ENCODE measurements at regions not wholly inside any gene's neighbourhood (a gene's known extent, or its start where the extent isn't known, plus 50 kb on each side); places are given as distances from the start of the nearest gene placed in this dataset.

DNA sequence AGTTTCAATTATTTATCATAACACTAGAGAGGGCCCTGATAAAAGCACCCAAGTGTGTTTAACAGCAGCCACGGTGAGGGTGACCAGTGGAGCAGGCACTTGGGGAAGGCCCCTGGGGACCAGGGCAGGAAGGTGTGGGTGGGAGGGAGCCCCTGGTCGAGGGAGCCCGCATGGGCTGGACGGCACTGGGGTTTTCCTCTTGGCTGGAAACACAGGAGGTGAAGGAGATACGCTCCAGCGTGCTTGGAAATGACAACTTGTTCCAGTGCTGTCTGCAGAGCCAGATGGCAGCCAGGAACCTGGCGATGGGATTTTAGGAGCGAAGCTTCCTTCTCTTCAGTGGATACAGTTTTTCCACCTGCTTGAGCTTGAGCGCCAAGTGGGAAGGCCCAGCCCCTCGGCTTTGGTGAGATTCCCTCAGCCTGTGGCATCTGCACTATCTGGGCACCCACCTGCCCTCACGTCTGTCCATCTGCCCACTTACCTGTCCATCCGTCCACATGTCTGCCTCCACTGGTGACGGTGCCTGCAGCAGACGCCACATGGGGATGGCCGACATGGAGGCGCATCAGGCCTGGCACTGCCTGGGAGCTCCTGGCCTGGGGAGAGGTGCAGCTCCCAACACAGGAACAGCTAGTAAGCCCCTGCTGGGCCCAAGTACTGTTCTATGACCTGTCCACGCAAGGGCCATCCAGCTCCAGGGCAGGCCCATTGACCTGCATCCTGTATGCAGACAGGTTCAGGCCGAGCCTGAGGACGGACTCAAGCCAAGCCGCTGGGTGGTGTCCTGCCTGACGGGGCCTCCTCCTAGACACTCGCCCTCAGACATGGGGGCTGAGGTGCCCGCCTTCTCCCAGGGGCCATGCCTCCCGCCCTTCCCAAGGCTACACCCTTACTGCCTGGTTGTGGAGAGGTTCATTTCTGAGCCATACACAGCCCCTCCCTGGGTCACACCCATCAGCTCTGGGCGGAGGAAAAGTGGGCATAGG, 192.2 kb upstream of the C14orf180 start:
- no peak for DNase-seq (ENCODE audit: low spot score)

DNA sequence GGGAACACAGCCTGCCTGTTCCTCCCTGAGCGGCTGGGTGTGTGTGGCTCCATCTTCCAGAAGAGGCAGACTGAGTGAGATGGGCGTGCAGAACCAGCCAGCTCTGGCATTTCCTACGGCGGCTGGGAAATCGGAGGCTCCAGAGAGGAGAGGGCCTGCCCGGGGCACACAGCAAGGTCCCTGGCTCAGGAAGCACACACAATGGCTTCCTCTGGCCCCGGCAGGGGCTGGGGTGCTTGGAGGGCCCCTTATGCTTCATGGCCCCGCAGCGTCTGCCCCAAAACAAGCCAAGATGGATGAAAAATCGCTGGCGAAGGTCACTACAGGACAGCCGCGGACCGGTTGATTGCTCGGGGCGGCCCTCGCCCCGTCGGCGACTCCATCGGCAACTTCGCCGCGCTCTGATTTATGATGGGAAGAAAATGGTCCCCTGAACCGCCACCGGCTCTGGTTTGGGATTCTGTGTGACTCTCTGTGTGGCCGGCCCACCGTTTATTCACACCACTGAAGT, 191.5 kb upstream of the C14orf180 start:
- DNase-seq (ENCODE audit: low spot score) = no peak

DNA sequence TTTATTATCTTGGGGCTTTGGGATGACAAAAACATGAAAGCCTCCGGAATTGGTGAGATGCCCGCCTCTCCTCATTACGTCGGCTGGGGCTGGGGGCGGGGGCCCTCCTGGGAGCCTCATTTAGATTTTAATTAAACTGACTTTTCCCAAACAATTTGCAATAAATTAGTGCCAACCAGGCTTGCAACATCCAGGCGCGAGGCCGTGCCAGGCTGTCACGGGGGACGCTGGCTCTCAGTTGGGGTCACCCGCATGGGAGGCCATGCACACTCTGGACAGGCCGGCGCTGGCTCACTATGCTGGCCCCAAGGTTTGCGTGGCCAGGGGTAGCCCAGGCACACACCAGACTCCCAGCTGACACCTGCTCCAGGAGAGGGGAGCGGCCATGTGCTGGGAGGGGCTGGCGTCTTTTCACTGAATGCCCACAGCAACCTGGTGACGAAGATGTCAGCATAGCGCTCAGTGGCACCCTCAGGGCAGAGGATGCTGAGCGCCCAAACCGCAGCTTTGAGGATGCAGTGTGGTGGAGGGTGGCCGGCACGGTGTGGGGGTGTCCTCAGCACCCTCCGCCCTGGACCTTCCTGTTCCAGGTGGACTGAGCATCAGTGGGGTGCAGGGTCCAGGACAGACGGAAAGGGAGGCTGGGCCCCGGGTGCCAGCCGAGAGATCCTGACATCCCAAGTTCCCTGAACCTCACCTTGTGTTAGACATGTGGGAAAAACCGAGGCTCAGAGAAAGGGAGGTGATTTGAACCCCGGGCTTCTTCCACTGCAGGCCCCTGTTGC, 190.8 kb upstream of the C14orf180 start:
- DNase-seq (ENCODE audit: low spot score) = no peak

DNA sequence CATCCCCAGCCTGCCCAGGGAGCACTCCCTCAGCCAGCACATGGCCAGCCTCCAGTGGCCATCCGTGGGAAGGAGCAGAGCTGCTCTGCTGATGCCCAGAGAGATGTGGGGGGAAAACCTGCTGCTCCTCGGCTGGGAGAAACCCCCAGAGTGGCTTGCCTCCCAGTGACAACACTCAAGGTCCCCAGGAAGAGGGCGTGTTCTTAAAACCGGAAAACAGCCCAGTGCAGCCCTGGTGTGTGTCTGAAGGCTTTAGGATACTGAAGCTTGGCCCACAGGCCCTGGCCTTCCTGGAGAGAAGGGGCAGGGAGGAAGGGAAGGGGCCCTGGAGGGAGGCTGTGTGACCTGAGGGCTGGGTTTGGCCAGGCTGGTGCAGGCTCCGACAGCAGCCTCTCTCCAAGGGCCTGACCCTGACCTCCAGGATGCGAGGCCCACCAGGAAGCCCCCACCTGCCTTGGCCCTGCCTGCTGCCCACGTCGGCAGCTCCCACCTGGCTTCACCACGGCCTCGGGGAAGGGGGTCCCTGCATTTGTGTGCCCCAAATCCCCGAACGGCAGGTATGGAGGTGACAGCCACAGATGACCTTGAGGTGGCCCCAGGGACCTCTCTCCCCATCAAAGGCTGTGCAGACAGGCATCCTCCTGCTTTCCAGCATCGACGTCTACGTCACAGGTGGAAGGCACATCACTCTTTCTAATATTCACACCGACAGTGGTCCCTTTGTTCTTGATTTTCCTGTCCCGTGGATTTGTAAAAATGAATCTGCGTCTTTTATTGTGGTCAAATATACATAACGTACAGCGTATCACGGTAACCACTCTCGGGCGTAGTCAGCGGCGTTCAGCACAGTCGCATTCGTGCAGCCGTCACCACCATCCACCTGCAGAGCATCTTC, 190.0 kb upstream of the C14orf180 start:
- peak; percentile 34 for DNase-seq (ENCODE audit: low spot score)

GRCh38 chr14:104390221-104390931, 189.2 kb upstream of the C14orf180 start:
- no peak for DNase-seq (ENCODE audit: low spot score)

- DNase-seq (ENCODE audit: low spot score) = no peak
Observed at GRCh38 chr14:104390941-104391901, 188.3 kb upstream of the C14orf180 start.

GRCh38 chr14:104392001-104392395, 187.6 kb upstream of the C14orf180 start:
- DNase-seq (ENCODE audit: low spot score) = no peak

DNA sequence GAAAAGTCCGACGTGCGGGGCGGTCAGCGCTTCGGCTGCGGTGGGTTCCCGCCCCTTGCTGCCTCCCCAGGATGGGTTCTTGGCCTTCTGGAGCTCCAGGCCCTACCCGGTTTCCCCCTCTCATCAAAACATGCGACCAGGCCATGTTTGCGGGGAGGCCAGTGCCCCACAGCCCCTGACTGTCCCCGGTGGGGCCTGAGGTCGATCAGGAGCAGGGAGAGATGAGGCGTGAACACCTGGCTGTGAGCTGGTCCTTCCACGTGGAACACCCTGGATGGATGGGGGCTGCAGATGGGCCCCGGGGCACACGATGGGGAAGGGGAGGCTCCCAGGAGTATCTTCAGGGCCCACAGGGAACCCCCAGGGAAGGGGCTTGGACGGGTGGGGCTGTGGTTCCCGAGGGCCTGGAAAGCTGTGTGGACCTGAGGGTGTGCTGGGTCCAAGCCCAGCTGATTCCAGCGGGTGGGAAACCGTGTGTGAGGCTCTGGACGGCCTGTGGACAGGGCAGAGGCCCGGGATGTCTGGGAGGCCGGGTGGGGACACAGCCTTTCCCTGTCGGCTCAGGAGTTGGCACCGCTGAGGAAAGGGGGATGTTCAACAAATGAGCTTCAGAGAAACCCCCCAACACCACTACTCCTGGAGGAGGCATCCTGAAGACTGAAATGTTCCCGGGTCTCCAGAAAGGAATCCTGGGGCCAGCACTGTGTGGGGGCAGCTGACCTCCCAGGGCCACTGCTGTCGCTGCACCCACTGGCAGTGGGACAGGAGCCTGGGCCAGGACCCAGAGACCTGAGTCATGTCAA, 187.0 kb upstream of the C14orf180 start:
- no peak for DNase-seq (ENCODE audit: low spot score)

- no peak for DNase-seq (ENCODE audit: low spot score)
Observed at GRCh38 chr14:104393199-104393897, 186.2 kb upstream of the C14orf180 start.

GRCh38 chr14:104393898-104394381, 185.6 kb upstream of the C14orf180 start:
- DNase-seq (ENCODE audit: low spot score) = no peak

DNA sequence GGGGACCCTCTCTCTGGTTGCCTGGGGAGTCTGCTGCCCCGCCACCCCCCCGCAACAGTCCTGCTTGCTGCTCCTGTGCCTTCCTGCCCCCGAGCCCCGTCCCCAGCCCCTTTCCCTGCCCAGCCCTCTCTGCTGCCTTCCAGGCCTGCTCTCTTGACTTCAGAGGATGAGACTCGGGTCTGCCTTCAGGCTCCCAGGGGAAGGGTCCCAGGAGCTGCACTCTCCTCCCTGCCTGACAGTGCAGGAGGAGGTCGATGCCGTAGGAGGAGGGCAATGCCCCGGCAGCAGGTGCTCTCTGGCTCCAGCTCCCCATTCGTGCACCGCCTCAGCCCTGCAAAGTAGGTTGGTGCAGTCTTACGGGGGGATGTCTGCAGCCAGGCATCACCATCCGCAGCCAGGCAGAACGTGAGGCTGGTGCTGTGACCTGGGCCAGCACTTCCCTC, 185.1 kb upstream of the C14orf180 start:
- DNase-seq (ENCODE audit: low spot score) = no peak

DNA sequence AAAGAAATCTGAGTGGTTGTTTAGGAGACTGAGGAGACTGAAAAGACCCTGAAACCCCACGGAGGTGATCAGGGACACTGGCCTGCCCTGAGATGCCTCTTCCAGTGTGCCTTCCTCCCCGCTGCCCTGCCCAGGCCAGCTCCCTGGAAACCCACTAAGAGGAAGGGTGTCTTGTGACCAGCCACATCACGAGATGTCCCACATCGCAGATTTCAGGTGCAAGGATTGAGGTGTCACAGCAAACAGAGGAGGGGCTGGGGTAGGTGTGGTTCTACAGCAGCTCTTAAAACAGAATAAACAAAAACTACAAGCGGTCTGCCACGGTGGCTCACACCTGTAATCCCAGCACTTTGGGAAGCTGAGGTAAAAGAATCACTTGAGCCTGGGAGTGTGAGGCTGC, 184.3 kb upstream of the C14orf180 start:
- no peak for DNase-seq (ENCODE audit: low spot score)

GRCh38 chr14:104395941-104396681, 183.5 kb upstream of the C14orf180 start:
- peak; percentile 45 for DNase-seq (ENCODE audit: low spot score)

DNA sequence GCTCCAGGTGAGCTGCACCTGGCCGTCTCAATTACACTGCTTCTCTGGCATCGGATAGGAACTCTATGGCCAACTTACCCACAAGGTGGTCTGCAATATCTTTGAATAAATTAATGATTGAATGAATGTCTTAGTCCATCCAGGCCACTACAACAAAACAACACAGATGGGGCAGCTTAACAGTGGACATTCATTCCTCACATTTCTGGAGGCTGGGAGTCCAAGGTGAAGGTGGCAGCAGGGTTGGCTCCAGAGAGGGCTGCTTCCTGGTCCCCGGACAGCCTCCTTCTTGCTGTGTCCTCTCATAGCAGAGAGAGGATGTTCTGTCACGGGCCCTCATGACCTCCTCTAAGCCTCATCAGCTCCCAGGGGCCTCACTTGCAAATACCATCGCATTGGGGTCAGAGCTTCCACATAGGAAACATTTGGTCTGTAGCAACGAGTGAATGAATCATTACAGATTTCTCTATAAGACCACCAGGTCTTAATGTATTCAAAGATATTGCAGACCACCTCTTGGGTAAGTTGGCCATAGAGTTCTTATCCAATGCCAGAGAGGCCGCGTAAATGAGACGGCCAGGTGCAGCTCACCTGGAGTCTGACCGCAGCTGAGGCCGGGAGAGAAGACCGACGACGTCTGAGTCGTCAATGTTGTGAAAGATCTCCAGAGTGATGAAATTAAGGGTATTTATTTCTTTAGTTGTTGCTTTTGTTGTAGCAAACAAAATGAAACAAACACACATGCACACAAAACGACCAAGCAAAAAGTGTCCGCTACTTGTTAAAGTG, 182.7 kb upstream of the C14orf180 start:
- peak; percentile 72 for DNase-seq (ENCODE audit: low spot score)

DNA sequence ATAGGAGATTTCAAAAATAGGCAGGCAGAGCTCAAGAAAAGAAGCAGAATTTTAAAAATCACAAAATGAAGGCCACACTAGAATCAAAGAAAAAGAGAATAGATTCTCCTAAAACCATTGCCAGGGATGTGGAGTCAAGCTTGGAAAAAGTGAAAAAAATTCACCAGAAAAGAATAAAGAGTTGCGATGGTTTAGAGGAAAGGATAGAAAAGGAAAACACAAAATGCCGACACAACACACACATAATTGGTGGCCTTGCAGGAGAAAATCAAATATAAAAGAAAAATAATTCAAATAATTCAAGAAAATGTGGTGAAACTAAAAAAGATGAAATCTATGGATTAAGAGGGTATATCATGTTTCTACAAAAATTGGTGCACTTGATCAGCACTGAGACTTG, 181.6 kb upstream of the C14orf180 start:
- DNase-seq (ENCODE audit: low spot score) = no peak

DNA sequence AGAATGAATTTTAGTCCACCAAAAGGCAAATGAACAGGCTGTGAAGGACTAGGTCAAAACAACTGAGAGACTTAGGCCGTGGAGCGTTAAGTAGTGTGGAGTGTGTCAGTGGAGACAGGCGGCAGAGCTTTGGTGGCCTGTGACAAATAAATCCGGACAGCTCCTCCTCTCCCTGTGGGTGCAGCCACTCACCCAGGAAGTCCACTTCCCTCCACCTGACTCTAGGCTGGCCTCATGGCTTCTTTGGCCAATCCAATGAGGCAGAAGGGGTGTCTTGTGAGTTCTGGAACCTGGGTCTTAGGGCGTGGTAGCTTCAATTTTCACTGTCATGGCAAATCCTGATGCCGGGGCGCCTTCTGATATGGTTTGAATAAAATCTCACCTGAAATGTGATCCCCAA, 180.9 kb upstream of the C14orf180 start:
- no peak for DNase-seq (ENCODE audit: low spot score)

All from SW480 (cell line).